PFSK-1 (cell line): ENCODE measurements at regions not wholly inside any gene's neighbourhood (a gene's known extent, or its start where the extent isn't known, plus 50 kb on each side); places are given as distances from the start of the nearest gene placed in this dataset.

Source experiments
- POLR2AphosphoS5 ChIP-seq: IDR thresholded peaks from 2 replicates; pipeline ENCODE4 v1.6.1; 2012; ENCODE audit warnings: low read depth, mild to moderate bottlenecking, control low read depth, low read length, moderate library complexity
- REST ChIP-seq, 2 experiments: IDR thresholded peaks; 2 replicates each; pipeline versions ENCODE4 v1.6.1 to v1.8.0; 2011 to 2012; ENCODE audit warnings: low read depth in 2 of 2, low read length in 2 of 2, control low read depth in 1 of 2, inconsistent platforms in 1 of 2, mild to moderate bottlenecking in 1 of 2, moderate library complexity in 1 of 2; ENCODE audit not compliant: insufficient read depth in 1 of 2
- SIN3A ChIP-seq: IDR thresholded peaks from 2 replicates; pipeline ENCODE4 v1.6.1; 2012; ENCODE audit warnings: mild to moderate bottlenecking, low read length, moderate library complexity, borderline replicate concordance; ENCODE audit not compliant: insufficient read depth
- TAF1 ChIP-seq: IDR thresholded peaks from 2 replicates; pipeline ENCODE4 v1.6.1; 2012; ENCODE audit warnings: low read length, control low read depth, borderline replicate concordance; ENCODE audit not compliant: insufficient read depth

- no peak for TF ChIP-seq POLR2AphosphoS5
- no peak for TF ChIP-seq SIN3A
- no peak for TF ChIP-seq TAF1
- no peak for TF ChIP-seq REST (IDR thresholded peaks at IDR 0.05; ENCODE audit: insufficient read depth in 1 of 2, low read depth in 2 of 2, low read length in 2 of 2)
These were observed 252.7 kb upstream of the JADE1 start for GRCh38 chr4:128556756-128557155.
